Uterus (tissue), 3 donors: ENCODE measurements at regions not wholly inside any gene's neighbourhood (a gene's known extent, or its start where the extent isn't known, plus 50 kb on each side); places are given as distances from the start of the nearest gene placed in this dataset.

Experiments used
- DNase-seq, 2 donors: peaks; one replicate each; pipeline ENCODE4 v3.0.0-alpha.2; 2019 to 2020
- H3K27ac ChIP-seq, 2 donors: fragments of 200-600 bp; sonication (generic); 1 replicate in 1 of 2; 2 replicates in 1 of 2; pipeline ENCODE4 v1.5.1; 2016 to 2018
- H3K27me3 ChIP-seq, 2 donors: fragments of 200-600 bp; sonication (generic); one replicate each; pipeline ENCODE4 v1.5.1; 2018 to 2019; ENCODE audit warnings: control low read depth in 1 of 2
- H3K36me3 ChIP-seq, 2 donors: fragments of 200-600 bp; sonication (generic); one replicate each; pipeline ENCODE4 v1.5.1; 2019; ENCODE audit warnings: control low read depth in 1 of 2
- H3K4me1 ChIP-seq, 2 donors: fragments of 200-600 bp; sonication (generic); one replicate each; pipeline ENCODE4 v1.5.1; 2018 to 2019; ENCODE audit warnings: control low read depth in 1 of 2
- H3K4me3 ChIP-seq, 2 donors: fragments of 200-600 bp; sonication (generic); 1 replicate in 1 of 2; 2 replicates in 1 of 2; pipeline ENCODE4 v1.5.1; 2018 to 2019; ENCODE audit warnings: mild to moderate bottlenecking in 1 of 2
- H3K9me3 ChIP-seq, 2 donors: fragments of 200-600 bp; sonication (generic); one replicate each; pipeline ENCODE4 v1.5.1; 2019; ENCODE audit warnings: control low read depth in 1 of 2
- POLR2A ChIP-seq, 2 donors: fragments of 450-650 bp; IDR thresholded peaks; one replicate each; pipeline ENCODE4 v1.6.1; 2016; ENCODE audit warnings: antibody characterized with exemption in 2 of 2, mild to moderate bottlenecking in 1 of 2, moderate library complexity in 1 of 2
- intact Hi-C: fragments of 100-400 bp; cut with DNase I; formaldehyde crosslinking; loops from one replicate; pipeline ENCODE4 v1.15.1; 2023; ENCODE audit warnings: low total_unique reads
- TF ChIP-seq, protein P1 (sequence below), 4 experiments: fragments of 200-600 bp in 2 of 4; fragments of 450-650 bp in 2 of 4; sonication (generic) in 2 of 4; IDR thresholded peaks; one replicate each; pipeline ENCODE4 v1.5.1; 2016 to 2019; ENCODE audit warnings: antibody characterized with exemption in 4 of 4, mild to moderate bottlenecking in 2 of 4, moderate library complexity in 1 of 4
- donor health status: DM: yes; HTN: yes; CAD: no.

GRCh38 chr5:2508514-2508913, 243.0 kb downstream of the IRX2 start:
- no peaks in the 10 kb centered on the region for H3K9me3 ChIP-seq
- no peak overlapping the region for H3K4me3 ChIP-seq
- DNase-seq: no peak
- intact Hi-C loops: no loop called here
- no peaks in the 10 kb centered on the region for H3K27me3 ChIP-seq
- TF ChIP-seq, protein P1, sequence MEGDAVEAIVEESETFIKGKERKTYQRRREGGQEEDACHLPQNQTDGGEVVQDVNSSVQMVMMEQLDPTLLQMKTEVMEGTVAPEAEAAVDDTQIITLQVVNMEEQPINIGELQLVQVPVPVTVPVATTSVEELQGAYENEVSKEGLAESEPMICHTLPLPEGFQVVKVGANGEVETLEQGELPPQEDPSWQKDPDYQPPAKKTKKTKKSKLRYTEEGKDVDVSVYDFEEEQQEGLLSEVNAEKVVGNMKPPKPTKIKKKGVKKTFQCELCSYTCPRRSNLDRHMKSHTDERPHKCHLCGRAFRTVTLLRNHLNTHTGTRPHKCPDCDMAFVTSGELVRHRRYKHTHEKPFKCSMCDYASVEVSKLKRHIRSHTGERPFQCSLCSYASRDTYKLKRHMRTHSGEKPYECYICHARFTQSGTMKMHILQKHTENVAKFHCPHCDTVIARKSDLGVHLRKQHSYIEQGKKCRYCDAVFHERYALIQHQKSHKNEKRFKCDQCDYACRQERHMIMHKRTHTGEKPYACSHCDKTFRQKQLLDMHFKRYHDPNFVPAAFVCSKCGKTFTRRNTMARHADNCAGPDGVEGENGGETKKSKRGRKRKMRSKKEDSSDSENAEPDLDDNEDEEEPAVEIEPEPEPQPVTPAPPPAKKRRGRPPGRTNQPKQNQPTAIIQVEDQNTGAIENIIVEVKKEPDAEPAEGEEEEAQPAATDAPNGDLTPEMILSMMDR (IDR thresholded peaks at IDR 0.05): no peak
- TF ChIP-seq POLR2A (IDR thresholded peaks at IDR 0.05): no peak
- H3K36me3 ChIP-seq: no peaks in the 10 kb centered on the region
- H3K4me1 ChIP-seq: no peaks in the 10 kb centered on the region
- no peak overlapping the region for H3K27ac ChIP-seq

DNA sequence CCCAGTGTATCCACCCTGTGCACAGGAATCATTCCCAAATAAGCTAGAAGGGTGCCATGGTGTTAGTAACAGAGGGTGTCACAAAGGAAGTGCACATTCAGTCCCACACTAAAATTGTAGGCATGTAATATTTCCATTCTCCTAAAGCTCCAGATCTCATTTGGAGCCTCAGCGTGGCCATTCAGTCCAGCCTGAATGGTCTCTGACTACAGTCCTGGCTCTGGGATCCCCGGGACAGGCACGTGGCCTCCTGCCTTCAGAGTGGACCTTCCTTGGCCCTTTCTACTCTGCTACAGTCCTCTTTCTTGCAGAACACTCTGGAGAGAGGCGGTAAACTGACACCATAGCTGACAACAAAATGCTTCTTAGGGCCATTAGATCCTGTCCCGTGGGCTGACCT, 243.9 kb downstream of the IRX2 start:
- Histone ChIP-seq H3K4me3 (no peak overlapping the region), H3K9me3 (no peaks in the 10 kb centered on the region), H3K4me1 (no peaks in the 10 kb centered on the region), H3K36me3 (no peaks in the 10 kb centered on the region), H3K27ac (no peak overlapping the region), H3K27me3 (no peaks in the 10 kb centered on the region)
- no peak for DNase-seq
- TF ChIP-seq POLR2A (IDR thresholded peaks at IDR 0.05): no peak
- TF ChIP-seq, protein P1 (IDR thresholded peaks at IDR 0.05): no peak
- intact Hi-C loops: no loop called here

GRCh38 chr5:2506603-2507002, 244.9 kb downstream of the IRX2 start:
- Histone ChIP-seq H3K27me3 (no peaks in the 10 kb centered on the region), H3K4me3 (no peak overlapping the region), H3K4me1 (no peaks in the 10 kb centered on the region), H3K27ac (no peak overlapping the region), H3K9me3 (no peaks in the 10 kb centered on the region), H3K36me3 (no peaks in the 10 kb centered on the region)
- intact Hi-C loops: no loop called here
- TF ChIP-seq POLR2A (IDR thresholded peaks at IDR 0.05): no peak
- TF ChIP-seq, protein P1 (IDR thresholded peaks at IDR 0.05): no peak
- DNase-seq: no peak

GRCh38 chr5:2505217-2505616, 246.3 kb downstream of the IRX2 start:
- TF ChIP-seq, protein P1 (IDR thresholded peaks at IDR 0.05): no peak
- no peak for TF ChIP-seq POLR2A (IDR thresholded peaks at IDR 0.05)
- Histone ChIP-seq H3K9me3 (no peaks in the 10 kb centered on the region), H3K27me3 (no peaks in the 10 kb centered on the region), H3K4me1 (no peaks in the 10 kb centered on the region), H3K27ac (no peak overlapping the region), H3K4me3 (no peak overlapping the region), H3K36me3 (no peaks in the 10 kb centered on the region)
- intact Hi-C loops: no loop called here
- no peak for DNase-seq

DNA sequence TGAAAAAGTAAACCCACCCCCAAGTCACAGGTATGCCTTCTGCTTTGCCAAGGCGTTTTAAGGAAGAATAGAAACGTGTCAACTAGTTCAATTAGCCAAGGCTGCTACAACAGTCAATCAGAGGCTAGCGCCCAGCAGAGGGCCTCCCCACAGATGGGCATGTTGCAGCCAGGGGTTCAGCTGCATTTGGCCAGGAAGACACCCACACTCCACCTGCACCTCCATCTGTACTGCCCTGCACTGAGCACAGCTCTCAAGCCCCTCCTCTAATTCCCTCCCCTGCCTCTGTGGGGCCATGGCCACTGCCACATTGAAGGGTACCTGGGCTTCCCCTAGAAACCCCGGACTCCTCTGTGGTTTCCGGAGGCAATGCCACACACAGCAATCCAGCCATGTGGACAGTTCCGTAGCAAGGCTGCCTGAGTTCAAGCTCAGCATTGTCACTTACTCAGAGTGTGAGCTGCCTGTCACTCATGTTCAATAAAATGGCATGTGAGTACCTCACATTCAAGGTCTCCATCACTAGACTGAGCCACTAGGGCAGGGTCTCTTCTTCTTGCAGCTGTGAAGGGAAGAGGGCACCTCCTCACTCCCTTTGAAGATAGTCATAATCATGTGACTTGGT, 248.4 kb downstream of the IRX2 start:
- Histone ChIP-seq H3K4me3 (no peak overlapping the region), H3K36me3 (no peaks in the 10 kb centered on the region), H3K27me3 (no peaks in the 10 kb centered on the region), H3K4me1 (no peaks in the 10 kb centered on the region), H3K9me3 (no peaks in the 10 kb centered on the region), H3K27ac (no peak overlapping the region)
- TF ChIP-seq, protein P1 (IDR thresholded peaks at IDR 0.05): no peak
- TF ChIP-seq POLR2A (IDR thresholded peaks at IDR 0.05): no peak
- intact Hi-C loops: no loop called here
- no peak for DNase-seq
